ENCODE measurements at regions not wholly inside any gene's neighbourhood (a gene's known extent, or its start where the extent isn't known, plus 50 kb on each side); places are given as distances from the start of the nearest gene placed in this dataset.

DNA sequence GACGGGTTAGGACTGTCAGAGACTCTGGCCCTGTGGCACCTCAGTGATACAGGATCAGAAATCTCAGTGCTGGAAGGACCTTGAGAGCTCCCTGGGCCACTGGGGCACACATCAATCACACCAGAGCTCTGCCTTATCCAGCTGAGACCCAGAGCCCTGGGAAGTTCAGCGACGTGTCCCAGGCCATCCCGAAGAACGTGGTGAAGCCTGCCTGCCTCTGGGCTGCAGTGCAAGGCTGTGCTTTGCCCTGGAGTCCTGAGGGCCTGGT is 79.8 kb upstream of the MGMT start:
- TF ChIP-seq, protein P1, sequence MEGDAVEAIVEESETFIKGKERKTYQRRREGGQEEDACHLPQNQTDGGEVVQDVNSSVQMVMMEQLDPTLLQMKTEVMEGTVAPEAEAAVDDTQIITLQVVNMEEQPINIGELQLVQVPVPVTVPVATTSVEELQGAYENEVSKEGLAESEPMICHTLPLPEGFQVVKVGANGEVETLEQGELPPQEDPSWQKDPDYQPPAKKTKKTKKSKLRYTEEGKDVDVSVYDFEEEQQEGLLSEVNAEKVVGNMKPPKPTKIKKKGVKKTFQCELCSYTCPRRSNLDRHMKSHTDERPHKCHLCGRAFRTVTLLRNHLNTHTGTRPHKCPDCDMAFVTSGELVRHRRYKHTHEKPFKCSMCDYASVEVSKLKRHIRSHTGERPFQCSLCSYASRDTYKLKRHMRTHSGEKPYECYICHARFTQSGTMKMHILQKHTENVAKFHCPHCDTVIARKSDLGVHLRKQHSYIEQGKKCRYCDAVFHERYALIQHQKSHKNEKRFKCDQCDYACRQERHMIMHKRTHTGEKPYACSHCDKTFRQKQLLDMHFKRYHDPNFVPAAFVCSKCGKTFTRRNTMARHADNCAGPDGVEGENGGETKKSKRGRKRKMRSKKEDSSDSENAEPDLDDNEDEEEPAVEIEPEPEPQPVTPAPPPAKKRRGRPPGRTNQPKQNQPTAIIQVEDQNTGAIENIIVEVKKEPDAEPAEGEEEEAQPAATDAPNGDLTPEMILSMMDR (IDR thresholded peaks at IDR 0.05), result no peak
- TF ChIP-seq EP300 (IDR thresholded peaks at IDR 0.05), result no peak

Measured in ovary (tissue), 3 donors.